CD4-positive, alpha-beta T cell treated with Interleukin-21 for 1 hour (primary cell): ENCODE measurements at regions not wholly inside any gene's neighbourhood (a gene's known extent, or its start where the extent isn't known, plus 50 kb on each side); places are given as distances from the start of the nearest gene placed in this dataset.
"Not testable (repeated sequence)": the region's sequence is repeated elsewhere in the genome, so short reads cannot be mapped to it uniquely, and the experiment has no call there.

Source experiments
- DNase-seq: peaks from one replicate; pipeline ENCODE4 v3.0.0-alpha.2; 2020

DNA sequence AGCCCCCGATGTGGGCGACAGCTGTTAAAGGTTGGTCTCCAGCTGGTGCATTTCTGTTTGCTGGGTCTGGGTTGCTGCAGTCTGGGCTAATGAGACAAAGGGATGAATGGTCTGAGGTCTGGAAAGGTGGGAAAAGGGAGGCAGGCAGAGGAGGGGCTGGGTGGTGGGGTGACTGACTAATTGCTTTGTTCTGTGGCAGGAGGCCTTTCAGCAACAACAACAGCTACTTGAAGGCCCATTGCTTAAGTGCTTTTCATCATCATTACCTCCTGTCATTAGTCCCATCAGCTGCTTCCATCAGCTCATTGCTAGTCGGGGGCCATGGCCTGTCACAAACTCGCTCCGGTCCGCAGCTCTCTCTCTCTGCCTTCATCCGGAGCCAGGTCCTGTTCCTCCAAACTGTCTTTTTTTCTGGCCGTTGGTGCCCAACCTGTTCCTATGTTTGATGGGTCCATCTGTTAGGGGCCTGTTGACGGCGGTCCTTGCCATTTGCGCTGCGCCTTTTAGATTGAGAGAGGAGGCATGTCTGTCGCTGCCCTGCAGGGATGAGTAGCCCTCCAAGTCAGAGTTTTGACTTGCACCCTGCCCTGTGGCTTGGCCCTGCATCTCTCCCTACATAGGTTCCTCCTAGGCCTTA, 105.6 kb upstream of the PLXNA2 start:
- no peak for DNase-seq

- no peak for DNase-seq
These were observed 106.6 kb upstream of the PLXNA2 start for GRCh38 chr1:208350815-208351214.

GRCh38 chr1:208351838-208352237, 107.7 kb upstream of the PLXNA2 start:
- DNase-seq = no peak

- DNase-seq = not testable (repeated sequence)
These were observed 109.6 kb upstream of the PLXNA2 start for GRCh38 chr1:208353797-208354196.

- no peak for DNase-seq
These were observed 113.7 kb upstream of the PLXNA2 start for GRCh38 chr1:208357644-208358507.

DNA sequence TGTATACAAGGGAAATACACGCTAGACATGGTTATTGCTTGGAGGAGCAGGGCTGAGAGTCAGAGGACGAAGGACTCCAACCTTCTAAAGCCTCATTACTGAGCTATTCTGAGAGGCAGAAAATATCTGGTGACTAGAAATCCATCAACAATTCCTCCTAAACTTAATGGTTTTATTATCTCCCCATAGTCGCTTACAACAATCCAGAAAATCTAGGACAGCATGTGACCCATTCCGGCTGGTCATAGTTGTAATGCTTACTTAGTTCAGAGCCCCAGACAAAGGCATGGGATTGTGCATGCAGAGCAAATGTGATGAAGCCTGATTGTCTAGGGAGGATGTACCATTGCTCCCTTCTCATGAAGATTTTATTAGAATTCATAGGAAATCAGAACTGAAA, 114.5 kb upstream of the PLXNA2 start:
- DNase-seq = no peak

DNA sequence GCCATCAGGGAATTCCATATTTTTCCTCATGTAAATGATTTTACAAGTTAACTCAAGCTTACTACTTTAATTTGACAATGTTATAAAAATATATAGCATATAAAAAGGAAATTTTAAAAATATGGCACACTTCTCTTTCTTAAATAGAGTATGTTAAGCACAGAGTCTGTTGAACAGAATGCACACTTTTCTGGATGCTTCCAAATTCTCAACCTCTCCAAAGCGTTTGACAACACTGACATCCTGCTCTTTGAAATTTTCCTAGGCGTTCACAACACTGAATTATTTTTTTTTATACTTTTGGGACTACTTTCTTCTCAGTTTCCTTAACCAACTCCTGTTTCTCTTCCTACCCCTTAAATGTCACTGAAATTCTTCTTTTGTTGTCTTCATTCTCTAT, 117.8 kb upstream of the PLXNA2 start:
- no peak for DNase-seq

DNA sequence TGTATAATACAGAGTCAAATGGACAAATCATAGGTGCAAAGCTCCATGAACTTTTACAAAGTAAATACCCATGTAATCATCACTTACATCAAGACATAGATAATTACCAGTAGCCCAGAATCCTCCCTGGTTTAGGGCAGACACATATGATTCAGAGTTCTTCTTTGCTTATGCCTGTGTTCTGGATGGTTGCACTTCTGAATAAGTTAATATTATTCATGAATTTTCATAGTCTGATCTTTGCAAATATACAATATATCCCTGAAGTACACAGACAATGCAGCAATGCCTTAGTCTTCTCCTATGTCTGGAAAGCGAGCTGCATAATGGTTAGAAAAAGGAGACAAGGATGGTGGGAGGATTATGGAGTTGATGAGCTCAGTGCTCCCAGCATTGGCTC, 122.4 kb upstream of the PLXNA2 start:
- no peak for DNase-seq

- no peak for DNase-seq
These were observed 124.9 kb upstream of the PLXNA2 start for GRCh38 chr1:208369045-208369444.

DNA sequence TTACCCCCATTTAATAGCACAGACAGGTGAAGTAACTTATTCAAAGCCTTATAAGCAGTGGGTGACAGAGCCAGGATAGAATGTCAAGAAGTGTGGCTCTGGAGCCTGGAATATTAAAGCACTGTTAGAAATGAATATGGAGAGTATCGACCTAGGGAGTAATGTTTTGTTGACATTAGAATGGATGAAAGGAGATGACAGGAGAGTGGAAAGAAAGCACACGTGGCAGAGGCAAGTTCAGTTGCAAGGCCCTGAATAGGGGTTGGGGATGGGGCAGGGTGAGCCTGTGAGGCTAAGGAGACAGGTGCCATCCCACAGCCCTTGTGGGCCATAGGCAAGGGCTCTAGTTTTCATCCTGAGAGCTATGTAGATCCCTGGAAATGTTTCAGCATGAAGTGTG, 125.5 kb upstream of the PLXNA2 start:
- no peak for DNase-seq

GRCh38 chr1:208374391-208374941, 130.3 kb upstream of the PLXNA2 start:
- DNase-seq = no peak

DNA sequence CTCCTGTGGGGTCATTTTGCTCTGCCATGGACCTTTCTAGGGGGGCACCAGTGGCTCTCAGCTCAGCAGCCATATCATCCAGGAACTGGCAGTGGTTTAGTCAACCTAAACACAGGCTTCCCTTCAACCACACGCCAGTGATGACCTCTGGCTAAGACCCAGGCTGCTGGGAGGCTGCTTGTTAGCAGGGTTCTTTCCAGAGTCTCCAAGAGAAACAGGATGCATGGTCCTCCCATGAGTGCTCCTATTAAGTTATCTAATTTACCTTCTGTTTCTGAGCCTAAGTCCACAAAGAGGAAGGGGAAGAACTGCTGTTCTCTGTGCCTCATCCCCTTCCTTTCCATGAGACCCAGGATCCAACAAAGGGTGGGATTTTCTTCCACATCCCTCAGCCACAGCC, 137.3 kb upstream of the PLXNA2 start:
- DNase-seq = no peak

GRCh38 chr1:208387908-208388811, 144.0 kb upstream of the PLXNA2 start:
- no peak for DNase-seq

DNA sequence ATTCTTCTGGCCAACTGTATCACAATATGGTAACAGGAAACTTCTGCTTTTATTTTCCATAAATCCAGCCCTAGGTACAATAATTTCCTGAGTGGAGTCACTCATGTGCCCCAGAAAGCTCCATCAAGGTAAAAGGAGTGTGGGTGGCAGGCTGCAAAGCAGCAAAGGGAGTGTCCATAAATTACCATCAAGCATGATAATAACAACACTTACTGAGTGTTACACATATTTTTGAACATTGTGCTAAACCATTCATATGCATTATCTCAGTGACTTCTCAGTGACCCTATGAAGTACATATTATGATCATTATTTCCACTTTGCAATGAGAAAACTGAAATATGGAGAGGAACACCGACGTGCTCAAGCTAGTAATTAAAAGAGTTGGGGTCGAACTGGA, 149.2 kb upstream of the PLXNA2 start:
- DNase-seq = no peak

DNA sequence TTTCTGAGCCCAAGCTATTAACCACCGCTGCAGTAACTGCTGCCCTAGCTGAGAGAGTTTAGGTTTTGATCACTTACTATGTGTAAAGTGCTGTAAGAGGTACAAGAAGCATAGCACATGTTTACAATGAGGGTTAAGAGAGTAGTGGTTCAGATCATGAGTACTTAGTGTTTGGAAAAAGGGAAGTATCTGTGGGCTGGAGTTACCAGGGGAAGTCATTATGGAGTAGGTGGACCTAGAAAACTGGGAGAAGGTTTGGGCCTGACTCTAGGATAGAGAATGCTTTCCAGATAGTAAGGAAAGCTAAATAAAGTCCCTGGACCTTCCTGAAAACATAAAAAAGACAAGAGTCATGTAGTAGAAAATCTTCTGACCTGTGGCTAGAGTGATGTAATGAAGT, 149.6 kb upstream of the PLXNA2 start:
- no peak for DNase-seq

DNA sequence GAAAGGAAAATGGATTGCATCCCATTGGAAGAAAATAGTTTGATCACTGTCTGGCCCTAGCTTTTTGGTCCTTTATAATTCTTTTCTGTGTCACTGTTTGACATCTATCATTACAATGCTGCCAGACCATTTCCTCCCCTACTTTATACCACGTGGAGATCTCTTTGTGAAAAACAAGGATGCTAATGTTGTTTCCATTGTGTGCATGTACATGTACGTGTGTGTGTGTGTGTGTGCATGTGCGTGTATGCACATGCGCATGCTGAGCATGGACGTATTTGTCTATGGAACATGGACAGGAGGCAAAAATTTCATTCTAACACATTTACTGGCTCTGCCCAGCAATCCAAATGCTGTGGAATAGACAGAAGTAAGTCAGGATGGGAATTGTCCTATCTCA, 153.1 kb upstream of the PLXNA2 start:
- no peak for DNase-seq

DNA sequence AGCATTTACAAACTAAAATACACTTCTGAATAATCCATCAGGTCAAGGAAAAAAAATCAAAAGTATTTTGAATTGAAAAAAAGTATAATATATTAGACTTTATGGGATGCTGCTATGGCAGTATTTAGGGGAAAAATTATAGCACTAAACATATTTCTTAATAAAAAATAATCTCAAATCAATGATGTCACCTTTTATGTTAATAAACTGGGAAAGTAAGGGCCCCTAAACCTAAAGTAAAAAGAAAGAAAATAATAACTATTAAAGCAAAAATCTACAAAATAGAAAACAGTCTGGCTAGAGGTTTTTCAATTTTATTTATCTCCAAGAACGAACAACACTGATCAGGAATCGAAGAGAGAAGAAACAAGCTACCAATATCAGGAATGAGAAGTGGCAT, 160.8 kb upstream of the PLXNA2 start:
- DNase-seq = no peak

DNA sequence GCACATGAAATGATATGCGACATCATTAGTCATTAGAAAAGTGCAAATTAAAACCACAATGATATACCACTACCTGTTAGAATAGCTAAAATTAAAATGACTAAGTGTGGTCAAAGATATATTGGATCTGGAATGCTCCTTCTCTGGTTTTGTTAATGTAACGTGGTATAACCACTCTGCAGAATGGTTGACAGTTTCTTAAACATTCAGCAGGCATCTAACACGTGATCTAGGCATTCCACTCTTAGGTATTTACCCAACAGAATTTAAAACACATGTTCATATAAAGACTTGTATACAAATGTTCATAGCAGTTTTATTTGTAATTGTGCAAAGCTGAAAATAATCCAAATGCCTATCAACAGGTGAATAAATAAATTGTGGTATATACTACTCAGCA, 165.0 kb upstream of the PLXNA2 start:
- no peak for DNase-seq

- DNase-seq = no peak
These were observed 166.2 kb upstream of the PLXNA2 start for GRCh38 chr1:208410409-208410808.

GRCh38 chr1:208413006-208413405, 168.8 kb upstream of the PLXNA2 start:
- DNase-seq = no peak

GRCh38 chr1:208418667-208419066, 174.5 kb upstream of the PLXNA2 start:
- DNase-seq = no peak

DNA sequence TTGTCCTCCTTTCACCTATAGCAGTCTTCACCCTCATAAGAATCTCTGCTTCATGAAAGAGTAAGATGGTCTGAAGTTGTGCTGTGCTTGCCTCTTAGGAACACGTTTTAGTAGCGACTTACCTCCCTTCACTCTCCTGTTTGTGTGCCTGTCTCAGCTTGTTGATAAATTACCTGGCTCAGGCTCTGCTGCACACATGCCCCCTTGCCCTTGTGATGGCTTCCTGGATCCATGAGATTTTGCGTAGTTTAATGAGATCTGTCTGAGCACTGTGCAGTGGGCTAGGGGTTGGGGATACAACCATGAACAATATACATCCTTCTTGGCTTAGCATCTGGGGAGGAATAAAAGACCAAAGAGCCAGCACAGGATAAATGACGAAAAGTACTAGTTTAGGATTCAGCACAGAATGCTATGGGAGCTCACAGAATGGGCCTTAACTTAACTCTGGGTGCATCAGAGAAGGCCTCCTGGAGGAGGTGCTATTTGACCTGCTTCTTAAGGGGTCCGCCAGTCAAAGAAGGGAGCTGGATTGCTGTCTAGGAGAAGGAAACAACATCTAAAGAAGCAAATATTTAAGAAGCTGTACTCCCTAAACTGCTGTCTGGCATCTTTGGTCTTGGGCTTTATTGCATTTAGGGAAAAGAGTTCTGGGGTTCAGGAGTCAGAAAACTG, 175.7 kb upstream of the PLXNA2 start:
- no peak for DNase-seq

GRCh38 chr1:208420696-208421095, 176.5 kb upstream of the PLXNA2 start:
- DNase-seq = no peak
